DMS 273 treated with DMSO at 0.1 percent for 48 hours (cell line): ENCODE measurements at regions not wholly inside any gene's neighbourhood (a gene's known extent, or its start where the extent isn't known, plus 50 kb on each side); places are given as distances from the start of the nearest gene placed in this dataset.
"Not testable (repeated sequence)": the region's sequence is repeated elsewhere in the genome, so short reads cannot be mapped to it uniquely, and the experiment has no call there.

Experiments
- DNase-seq: peaks from one replicate; lab custom pipeline; 2025; lab: John Stamatoyannopoulos, UW

- no peak for DNase-seq
Measured at GRCh38 chr1:91605566-91605965, 104.9 kb downstream of the CDC7 start.

DNA sequence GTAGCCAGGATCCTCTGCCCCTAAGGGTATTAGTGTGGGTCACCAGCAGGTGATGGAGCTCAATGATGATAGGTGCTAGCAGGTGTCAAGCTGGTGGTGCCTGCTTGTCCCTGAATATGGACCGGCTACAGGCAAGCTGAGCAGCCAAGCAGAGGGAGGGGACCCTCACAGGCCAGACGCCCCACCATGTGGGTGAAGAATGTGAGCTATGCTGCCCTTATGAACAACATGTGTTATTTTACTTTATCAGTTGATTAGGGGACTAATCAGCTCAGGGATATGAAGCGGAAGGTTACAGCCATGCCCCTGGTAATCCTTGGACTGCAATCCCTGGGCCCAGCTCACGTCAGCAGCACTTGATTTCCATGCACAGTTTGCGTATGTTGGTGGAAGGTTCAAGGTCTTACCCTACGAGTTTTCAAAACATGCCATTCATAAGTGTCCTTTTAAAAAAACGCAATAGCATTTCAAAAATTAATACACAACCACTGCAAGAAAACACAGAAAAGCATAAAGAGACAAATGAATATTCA, 106.0 kb downstream of the CDC7 start:
- no peak for DNase-seq

GRCh38 chr1:91607686-91608085, 107.0 kb downstream of the CDC7 start:
- not testable (repeated sequence) for DNase-seq

DNA sequence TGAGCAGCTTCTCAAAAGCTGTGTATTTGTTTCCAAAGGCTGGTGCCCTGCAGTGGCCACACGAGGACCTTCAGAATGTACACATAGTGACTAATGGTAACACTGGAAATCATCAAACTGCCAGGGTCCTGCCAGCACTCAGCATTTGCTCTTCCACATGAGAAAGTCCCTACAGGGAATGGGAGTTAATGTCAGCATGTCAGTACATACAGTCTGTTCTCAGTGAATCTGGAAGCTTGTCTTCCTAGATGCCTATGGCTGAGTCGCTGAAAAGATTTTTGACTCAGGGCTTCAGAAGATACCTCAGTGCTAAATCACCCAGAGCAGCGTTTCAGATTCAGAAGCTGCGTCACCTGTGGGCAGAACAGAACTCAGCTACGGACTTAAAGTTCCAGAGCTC, 108.2 kb downstream of the CDC7 start:
- no peak for DNase-seq

DNA sequence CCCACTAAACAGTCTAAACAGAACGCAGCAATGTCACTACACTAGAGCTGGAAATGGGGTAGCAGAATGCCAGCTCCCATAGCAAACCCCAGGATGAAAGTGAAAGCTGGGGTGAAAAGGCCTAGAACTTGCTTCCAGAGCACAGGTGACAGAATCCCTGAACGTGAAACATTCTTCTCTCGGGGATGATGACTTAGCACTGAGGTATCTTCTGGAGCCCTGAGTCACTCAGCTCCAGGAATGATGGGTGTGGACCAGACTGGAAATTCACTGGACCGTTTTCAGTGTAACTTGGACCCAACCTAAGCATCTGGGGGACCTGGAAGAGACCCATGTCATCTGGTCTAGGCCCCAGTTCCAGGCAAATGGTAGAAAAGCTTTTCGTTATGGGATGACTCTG, 108.9 kb downstream of the CDC7 start:
- DNase-seq, result no peak

DNA sequence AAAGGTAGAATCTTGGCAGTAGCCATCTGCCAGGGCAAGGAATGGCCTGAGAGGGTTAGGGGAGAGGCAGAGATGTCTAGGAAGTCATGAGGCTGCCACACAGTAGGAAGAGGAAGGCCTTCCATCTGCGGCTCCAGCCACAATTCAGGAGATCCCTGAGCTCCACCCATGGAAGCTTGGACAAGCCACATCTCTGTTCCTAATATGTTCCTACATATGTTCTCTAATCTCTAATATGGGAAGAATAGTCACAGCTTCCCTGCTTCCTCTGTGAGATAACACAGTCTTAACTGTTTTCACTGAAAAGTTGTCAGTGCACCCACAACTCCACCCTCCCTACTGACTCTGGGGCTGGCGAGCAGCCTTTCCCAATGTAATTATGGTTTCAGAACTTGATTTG, 109.5 kb downstream of the CDC7 start:
- DNase-seq, result no peak

- no peak for DNase-seq
Measured at GRCh38 chr1:91610789-91611188, 110.1 kb downstream of the CDC7 start.

- DNase-seq, result no peak
Measured at GRCh38 chr1:91611483-91611917, 110.8 kb downstream of the CDC7 start.

DNA sequence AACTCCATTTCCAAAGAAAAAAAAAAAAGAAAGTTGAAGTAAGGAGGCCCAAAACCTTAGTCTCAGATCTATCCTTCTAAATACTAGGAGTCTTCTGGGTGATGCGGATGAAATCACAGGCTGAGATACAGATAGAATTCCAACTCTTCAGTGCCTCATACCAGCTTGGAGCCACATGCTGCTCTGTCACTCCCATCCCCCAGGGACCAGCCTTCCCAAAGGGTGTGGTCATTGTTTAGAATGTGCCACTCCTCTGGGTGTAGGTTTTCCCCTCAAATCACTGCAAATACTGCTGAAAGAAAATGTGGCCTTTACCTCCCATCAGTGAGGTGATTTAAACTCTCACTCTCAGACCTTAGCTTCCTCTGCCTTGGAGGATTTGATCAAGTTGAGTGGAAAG, 112.9 kb downstream of the CDC7 start:
- DNase-seq, result no peak

GRCh38 chr1:91616712-91617111, 116.1 kb downstream of the CDC7 start:
- no peak for DNase-seq

DNA sequence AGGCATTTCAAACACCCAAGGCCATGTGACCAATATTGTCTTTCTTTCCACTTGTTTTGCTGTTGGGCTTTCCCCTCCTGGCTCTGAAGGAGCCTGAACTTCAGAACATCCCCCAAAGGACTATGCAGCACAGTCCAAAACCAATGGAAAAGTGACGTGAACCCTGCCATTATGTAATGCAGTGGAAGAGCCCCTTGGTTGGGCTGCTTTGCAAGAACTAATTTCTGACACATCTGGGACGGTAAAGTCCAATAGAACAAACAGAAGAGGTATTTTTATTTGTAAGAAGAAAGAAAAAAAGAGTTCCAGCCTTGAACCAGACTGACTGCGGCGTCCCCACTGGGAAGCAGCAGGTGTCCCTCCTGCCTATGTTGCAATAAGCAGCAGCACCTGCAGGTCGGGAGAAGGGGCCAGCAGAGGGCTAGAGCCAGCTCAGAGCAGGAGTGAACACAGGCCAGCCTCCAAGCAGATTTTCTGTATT, 116.7 kb downstream of the CDC7 start:
- DNase-seq, result no peak

- no peak for DNase-seq
Measured at GRCh38 chr1:91619881-91620280, 119.2 kb downstream of the CDC7 start.

GRCh38 chr1:91621360-91621759, 120.7 kb downstream of the CDC7 start:
- DNase-seq, result no peak

- DNase-seq, result no peak
Measured at GRCh38 chr1:91621907-91622306, 121.3 kb downstream of the CDC7 start.

DNA sequence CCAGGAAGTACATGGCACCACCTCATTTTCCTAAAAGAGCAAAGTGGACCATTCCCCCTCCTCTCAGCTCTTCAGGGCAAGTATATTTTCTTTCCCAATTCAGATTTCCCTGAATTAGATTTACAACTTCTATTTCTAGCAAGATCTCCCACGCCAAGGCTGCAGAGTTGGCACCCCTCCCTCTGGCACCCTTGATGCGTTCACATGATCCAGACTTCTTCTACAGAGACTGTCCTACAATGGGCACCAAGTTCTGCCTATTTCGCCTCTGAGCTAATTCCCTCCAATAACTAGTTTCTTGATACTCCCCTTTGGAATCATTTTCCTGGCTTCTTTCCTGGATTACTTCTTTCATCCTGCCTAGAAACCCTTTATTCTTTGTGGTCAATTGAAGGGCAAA, 122.0 kb downstream of the CDC7 start:
- no peak for DNase-seq

- no peak for DNase-seq
Measured at GRCh38 chr1:91623020-91623419, 122.4 kb downstream of the CDC7 start.

DNA sequence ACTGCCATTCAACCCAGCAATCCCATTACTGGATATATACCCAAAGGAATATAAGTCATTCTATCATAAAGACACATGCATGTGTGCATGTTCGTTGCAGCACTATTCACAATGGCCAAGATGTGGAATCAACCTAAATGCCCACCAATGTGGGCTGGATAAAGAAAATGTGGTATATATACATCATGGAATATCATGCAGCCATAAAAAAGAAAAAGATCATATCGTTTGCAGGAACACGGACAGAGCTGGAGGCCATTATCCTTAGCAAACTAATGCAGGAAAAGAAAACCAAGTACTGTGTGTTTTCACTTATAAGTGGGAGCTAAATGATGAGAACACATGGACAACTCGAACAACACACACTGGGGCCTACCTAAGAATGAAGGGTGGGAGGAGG, 123.7 kb downstream of the CDC7 start:
- DNase-seq, result no peak
